Astrocyte of the cerebellum (primary cell): ENCODE measurements at regions not wholly inside any gene's neighbourhood (a gene's known extent, or its start where the extent isn't known, plus 50 kb on each side); places are given as distances from the start of the nearest gene placed in this dataset.

Experiments used
- DNase-seq: peaks from one replicate; pipeline ENCODE4 v3.0.0-alpha.2; 2011; ENCODE audit warnings: low read depth
- H3K4me3 ChIP-seq: 2 replicates; pipeline ENCODE4 v1.5.1; 2011; ENCODE audit warnings: mild to moderate bottlenecking, low read depth, low read length, moderate library complexity
- CTCF ChIP-seq: IDR thresholded peaks from 2 replicates; pipeline ENCODE4 v1.5.1; 2012; ENCODE audit warnings: low read length, low read depth, moderate library complexity, mild to moderate bottlenecking; ENCODE audit errors: missing control alignments
- in situ Hi-C: cut with HindIII; loops from 2 replicates; pipeline ENCODE4 v1.10.0; 2017; ENCODE audit warnings: low sequenced_read_pairs

GRCh38 chr3:80434366-80434765 is 666.6 kb upstream of the ROBO1 start:
- in situ Hi-C loops, result no loop called here
- no peak overlapping the region for H3K4me3 ChIP-seq
- TF ChIP-seq CTCF, result no peak
- no peak for DNase-seq

- H3K4me3 ChIP-seq, result no peak overlapping the region
- no peak for TF ChIP-seq CTCF
- DNase-seq, result no peak
- in situ Hi-C loops, result no loop called here
These were observed 657.2 kb upstream of the ROBO1 start for GRCh38 chr3:80424951-80425350.

GRCh38 chr3:80408030-80408721 is 640.4 kb upstream of the ROBO1 start:
- DNase-seq, result no peak
- no peak overlapping the region for H3K4me3 ChIP-seq
- in situ Hi-C loops, result no loop called here
- TF ChIP-seq CTCF, result no peak

- in situ Hi-C loops, result no loop called here
- no peak for DNase-seq
- H3K4me3 ChIP-seq, result no peak overlapping the region
- no peak for TF ChIP-seq CTCF
These were observed 637.8 kb upstream of the ROBO1 start for GRCh38 chr3:80405618-80406017.

GRCh38 chr3:80395023-80395422 is 627.2 kb upstream of the ROBO1 start:
- no peak overlapping the region for H3K4me3 ChIP-seq
- in situ Hi-C loops, result no loop called here
- no peak for DNase-seq
- no peak for TF ChIP-seq CTCF

GRCh38 chr3:80391573-80391972 is 623.8 kb upstream of the ROBO1 start:
- no peak for TF ChIP-seq CTCF
- in situ Hi-C loops, result no loop called here
- no peak overlapping the region for H3K4me3 ChIP-seq
- DNase-seq, result no peak

GRCh38 chr3:80384811-80385210 is 617.0 kb upstream of the ROBO1 start:
- in situ Hi-C loops, result no loop called here
- H3K4me3 ChIP-seq, result no peak overlapping the region
- no peak for TF ChIP-seq CTCF
- DNase-seq, result no peak
